HK-2 (cell line): ENCODE measurements at regions not wholly inside any gene's neighbourhood (a gene's known extent, or its start where the extent isn't known, plus 50 kb on each side); places are given as distances from the start of the nearest gene placed in this dataset.
A peak's percentile ranks its signal among the peaks of the same experiment; 100 is the strongest.
"Not testable (repeated sequence)": the region's sequence is repeated elsewhere in the genome, so short reads cannot be mapped to it uniquely, and the experiment has no call there.

ENCODE experiments used
- DNase-seq: peaks from one replicate; pipeline ENCODE4 v3.0.0-alpha.2; 2018; ENCODE audit not compliant: unreplicated experiment

DNA sequence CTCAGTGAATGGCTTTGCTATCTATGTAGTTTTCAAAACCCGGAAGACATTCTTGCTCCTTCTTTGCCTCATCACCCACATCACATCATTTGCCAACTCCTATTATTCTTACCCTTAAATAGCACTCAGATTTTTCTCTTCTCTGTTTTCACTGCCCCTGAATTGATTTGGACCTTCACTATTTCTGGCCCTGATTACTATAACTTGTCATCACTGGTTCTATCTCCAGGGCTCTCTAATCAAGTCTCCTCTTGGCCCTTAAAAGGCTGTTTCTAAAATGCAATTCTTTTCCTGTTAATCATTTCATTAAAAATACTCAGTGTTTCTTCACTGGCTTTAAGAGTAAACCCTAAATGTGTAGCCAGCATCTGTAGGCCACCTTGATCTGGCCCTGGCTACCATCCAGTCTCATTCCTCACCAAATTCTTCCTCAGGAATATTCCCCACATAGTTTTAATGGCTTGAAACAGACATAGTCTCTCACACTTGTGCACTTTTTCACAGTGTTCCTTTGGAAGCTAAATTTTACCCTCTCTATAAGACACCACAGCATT lies 437.1 kb upstream of the CBLB start:
- no peak for DNase-seq

DNA sequence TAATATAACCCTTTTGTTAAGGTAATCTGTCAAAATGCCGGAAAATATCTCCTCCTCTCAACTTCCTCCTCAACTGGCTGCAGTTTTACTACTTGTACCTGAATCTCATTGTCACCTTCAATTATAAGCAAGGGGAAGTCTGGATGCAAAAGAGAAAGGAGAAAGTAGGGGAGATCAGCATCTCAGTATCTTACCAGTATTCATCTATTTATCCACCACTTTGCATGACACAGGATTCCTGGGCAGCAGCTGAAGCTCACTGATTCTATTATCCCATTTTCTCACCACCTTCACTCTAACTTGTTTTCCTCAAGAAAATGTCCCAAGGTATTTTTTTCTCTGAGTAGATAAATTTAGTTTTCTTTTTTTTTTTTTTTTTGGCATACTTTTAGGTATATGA lies 440.5 kb upstream of the CBLB start:
- no peak for DNase-seq

DNA sequence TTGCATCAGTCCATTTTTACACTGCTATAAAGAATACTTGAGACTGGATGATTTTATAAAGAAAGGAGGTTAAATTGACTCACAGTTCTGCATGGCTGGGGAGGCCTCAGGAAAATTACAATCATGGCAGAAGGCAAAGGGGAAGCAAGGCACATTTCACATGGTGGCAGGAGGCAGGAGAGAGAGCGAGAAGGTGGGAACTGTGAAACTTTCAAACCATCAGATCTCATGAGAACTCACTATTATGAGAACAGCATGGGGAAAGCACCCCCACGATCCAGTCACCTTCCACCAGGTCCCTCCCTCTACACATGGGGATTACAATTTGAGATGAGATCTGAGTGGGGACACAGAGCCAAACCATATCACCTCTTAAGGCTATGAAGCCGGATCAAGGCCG lies 441.0 kb upstream of the CBLB start:
- DNase-seq = not testable (repeated sequence)

DNA sequence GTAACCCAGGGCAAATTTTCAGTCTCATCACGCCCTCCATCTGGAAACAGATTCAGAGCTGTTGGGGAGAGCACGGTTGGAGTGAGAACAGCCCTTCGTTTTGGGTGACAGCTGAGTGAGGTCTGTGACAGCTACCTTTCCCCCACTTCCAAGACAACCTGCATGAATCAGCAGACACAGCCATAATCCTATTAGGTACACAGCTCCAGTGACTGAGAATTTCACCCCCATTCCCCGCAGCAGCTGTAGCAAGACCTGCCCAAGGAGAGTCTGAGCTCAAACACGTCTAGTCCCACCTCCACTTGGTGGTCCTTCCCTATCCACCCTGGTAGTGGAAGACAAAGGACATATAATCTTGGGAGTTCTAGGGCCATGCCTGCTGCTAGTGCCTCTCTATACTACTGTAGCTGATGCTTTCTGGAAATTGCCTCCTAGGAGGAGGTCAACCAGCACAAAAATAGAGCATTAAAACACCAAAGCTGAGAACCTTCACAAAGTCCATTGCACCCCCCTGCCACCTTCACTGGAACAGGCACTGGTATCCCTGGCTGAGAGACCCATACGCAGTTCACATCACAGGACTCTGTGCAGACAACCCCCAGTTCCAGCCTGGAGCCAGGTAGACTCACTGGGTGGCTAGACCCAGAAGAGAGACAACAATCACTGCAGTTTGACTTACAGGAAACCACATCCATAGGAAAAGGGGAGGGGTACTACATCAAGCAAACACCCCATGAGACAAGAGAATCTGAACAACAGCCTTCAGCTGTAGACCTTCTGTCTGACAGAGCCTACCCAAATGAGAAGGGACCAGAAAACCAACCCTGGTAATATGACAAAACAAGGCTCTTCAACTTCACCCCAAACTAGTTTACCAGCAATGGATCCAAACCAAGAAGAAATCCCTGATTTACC lies 448.6 kb upstream of the CBLB start:
- DNase-seq = no peak

DNA sequence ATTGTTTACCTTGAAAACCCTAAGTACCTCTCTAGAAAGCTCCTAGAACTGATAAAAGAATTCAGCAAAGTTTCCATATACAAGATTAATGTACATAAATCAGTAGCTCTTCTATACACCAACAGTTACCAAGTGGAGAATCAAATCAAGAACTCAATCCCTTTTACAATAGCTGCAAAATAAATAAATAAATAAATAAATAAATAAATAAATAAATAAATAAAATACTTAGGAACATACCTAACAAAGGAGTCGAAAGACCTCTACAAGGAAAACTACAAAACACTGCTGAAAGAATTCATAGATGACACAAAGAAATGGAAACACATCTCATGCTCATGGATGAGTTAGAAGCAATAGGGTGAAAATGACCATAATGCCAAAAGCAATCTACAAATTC lies 452.6 kb upstream of the CBLB start:
- not testable (repeated sequence) for DNase-seq

DNA sequence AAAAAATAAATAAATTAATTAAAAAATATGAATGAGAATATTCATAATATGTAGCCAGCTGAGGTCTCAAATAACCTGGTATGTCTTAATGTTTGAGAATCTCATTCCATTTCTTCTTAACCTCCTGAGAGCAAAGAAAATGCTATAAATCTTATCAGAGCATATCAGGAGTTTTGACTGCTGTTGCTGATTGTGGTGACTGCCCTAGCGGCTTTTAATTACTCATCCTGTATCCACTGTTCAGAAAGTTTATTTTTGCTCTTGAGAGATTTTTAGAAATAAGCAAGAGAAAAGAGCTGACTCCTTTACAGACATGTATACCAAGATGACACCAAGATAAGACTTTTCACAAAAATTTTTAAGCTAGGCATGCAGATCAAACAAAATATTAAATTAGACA lies 454.8 kb upstream of the CBLB start:
- DNase-seq = no peak

DNA sequence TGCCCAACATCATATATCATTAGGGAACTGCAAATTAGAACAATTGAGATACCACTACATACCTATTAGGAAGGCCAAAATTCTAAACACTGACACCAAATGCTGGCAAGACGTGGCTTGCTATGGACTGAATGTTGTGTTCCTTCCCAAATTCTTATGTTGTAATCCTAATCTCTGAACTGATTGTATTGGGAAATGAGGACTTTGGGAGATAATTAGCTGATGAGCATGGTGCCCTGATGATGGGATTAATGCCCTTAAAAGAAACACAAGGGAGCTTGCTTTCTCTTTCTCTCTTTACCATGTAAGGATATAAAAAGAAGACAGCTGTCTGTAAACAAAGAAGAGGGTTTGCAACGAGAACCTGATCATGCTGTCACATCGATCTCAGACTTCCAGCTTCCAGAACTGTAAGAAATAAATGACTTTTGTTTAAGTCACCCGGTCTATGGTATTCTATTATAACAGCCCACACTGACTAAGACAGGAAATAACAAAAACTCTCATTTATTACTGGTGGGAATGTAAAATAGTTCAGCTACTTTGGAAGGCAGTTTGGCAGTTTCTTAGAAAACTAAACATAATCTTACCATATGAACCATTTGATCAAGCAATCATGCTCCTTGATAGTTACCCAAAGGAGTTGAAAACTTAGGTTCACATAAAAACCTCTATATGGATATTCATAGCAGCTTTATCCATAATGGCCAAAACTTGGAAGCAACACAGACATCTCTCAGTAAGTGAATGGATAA lies 458.3 kb upstream of the CBLB start:
- no peak for DNase-seq

DNA sequence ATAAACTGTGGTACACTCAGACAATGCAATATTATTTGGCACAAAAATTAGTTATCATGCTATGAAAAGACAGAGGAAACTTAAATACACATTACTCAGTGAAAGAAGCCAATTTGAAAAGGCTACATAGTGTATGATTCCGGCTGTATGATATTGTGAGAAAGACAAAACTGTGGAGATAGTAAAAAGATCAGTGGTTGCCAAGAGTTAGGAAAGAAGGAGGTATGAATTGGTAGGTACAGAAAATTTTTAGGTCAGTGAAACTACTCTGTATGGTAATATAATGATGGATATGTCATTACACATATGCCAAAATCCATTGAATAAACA lies 458.8 kb upstream of the CBLB start:
- DNase-seq = no peak

DNA sequence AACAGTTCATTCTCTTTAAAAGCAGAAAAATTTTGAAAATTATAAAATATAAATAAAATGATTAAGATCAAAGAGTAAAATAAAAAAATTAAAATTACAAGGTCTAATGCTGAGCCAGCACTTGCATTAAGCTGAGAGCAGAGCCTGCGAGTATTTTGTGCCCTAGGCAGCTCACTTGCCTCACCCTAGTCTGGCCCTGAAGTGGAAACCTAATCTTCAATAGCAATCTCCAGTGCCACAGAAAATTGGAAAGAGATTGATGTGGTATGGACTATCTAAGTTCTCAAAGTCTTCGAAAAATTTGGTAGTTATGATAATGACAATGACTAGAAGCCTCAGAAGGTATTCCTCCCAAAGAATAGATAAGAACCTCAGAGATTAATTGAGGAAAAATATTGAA lies 459.4 kb upstream of the CBLB start:
- DNase-seq = no peak

DNA sequence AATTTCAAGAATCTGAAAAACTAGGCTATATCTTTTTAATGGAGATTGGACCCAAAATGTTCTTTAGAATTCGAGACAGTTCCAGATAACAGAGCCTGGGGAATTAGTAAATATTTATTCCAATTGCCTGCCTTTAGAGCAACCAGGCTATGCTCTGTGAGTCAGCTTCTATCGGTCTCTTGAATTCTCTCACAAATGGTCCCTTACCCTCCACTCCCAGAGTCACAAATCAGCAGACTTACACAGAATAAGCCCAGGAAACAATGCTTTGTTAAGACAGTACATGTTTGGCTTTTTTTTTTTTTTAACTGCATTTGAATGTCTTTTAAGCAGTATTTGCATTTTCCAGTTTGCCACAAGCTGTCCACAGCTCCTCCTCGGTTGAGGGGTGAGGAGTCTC lies 460.7 kb upstream of the CBLB start:
- DNase-seq = no peak

DNA sequence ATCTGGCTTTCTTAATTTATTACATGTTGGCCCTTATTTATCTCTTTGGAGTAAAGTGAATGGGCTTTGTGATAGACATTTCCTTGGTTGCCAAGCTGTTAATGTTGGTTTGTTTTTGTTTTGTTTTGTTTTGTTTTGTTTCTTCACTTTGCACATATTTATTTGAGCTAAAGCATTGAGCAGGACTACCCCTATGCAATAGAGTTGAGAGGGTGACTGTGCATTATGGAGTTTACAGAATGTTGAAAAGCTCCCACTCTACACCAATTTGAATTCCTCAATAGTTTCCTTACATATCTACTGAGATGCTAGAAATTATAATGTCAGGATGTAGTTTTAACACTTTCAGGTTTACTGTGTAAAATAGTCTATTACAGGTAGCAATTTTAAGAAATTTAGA lies 462.8 kb upstream of the CBLB start:
- DNase-seq = no peak

DNA sequence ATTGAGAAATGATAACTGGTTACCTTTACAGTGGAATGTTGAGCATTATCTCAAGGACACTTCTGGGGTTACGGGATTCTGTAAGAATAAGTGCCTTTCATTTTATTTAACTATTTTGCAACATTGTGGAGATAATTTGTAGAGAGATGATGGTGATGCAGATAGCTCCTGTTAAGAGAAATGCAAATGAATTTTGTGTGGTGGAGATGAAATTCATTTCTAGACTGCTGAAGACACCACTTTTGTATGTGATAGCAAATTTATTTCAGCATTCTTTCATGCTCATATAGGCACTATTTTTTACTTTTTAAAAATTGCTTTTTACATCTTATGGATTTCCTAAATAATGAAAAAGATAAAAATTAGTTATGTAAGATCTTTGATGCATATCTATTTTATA lies 463.3 kb upstream of the CBLB start:
- DNase-seq = no peak

DNA sequence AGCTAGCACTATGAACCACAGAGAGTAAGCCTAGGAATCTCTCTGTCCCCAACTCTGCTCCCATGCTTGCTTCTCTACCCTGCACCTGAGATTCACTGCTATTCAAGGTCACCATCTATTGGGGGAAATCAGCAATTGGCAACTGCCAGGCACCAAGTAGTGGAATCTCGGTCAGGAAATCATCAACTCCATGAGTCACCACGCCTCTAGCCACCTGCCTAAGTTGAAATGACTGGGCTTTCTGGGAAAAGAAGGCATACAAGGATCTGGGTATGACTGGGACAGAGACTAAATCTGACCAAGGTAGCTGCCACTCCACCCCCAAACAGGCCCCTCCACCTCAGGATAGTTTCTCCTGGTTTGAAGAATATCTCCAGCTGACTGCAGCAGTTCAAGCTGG lies 464.1 kb upstream of the CBLB start:
- peak; percentile 75 for DNase-seq

DNA sequence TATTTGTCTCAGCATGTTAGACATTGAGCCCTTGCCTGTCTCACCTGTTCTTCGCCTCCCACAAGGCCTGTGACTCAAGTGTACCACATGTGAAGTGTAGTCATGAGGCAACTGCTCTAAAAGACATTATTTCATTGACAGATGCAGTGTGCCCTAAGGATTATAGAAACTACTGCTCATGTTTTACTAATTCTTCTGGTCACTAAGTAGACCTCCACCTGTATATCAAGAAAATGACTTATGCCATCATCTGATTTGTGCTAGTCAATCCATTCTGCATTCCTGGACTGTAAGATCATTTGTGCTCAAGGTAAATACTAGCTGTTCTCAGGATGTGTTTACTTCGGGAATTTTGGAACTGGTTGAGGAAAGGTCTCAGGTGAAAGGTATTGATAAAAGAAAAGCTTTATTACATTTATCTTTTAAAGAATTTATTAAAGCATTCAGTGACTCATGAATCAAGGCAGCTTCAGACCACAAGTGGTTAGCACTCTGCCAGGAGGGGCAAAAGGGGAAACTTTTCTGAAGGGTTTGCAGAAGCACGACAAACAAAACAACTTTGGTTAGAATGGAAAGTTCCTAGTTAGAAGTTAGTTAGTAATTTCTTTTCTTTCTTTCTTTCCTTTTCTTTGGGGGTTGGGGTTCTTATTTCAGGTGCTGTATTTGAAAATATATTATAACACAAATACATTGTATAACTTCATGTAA lies 465.3 kb upstream of the CBLB start:
- peak; percentile 23 for DNase-seq

DNA sequence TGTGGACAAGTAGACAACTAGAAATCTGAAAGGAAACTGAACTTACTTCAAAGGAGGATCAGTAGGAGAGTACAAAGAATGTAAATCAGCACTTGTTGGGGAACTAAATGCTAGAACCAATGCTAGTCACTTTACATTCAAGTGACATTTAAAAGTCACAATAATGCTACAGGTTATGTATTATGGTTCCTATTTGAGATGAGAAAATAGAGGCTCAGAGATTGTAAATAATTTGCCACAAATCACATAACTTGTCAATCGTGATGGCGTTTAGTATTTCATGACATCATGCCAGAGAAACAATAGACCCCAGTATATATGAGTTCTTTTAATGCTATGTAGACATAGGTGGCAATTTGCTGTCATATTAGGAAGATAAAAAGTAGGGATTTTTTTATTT lies 467.8 kb upstream of the CBLB start:
- no peak for DNase-seq

DNA sequence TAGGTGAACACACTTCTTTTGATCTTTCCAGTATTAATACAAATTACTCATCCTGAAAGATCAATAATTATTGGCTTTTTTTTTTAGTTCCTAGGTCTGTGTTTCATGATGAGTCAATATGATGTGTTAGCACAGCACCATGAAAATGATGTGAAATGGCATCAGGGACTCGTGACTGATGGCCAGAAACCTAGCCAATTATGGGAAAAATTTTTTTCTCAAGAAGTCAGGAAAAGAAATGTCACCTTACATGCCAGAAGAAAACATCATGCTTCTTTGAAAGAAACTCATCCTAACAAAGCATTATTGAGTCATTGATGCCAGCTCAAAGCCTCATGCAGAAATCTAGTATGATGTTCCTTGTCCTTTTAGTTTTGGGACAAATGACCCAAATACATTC lies 468.3 kb upstream of the CBLB start:
- no peak for DNase-seq

DNA sequence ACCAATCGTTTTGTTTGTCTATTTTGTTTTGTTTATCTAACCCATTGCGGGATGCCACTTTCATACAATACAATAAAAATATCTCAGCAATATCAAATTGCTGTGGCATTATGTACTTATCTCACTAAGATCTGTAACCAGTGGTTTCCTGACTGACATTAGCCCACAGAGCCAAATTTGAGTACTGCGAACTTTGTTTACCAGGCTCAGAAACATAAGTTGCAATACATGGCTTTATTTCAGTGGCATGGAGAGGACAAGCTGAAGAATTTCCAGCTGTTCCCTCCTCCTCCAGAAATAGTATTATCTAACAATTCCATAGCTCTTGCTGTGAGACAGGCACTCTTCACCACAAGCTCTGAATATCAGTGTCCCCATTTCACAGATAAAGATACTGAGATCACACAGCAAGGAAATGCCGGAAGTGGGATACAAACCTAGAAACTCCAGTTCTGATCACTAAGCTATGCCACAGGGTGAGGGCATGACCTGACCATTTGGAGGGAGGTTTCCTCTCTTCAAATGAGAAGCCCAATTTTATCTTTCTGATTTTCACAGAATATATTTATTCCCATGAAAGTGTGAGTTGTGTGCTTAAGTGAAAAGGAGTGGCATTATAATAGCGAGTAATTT lies 469.9 kb upstream of the CBLB start:
- no peak for DNase-seq

DNA sequence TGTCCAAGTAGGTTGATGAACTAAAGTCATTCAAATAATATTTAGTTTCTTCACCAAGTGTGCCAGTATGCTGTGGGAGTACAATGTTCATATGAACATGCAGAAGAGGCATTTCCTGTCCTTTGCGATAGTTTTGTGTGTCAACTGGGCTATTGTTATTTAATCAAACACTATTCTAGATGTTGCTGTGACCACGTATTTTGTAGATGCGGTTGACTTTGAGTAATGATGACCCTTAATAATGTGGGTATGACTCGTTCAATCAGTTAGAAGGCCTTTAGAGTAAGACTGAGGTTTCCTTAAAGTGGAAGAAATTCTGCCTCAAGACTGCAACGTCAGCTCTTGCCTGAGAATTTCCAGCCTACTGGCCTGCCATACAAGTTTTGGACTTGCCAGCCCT lies 470.7 kb upstream of the CBLB start:
- DNase-seq = no peak

DNA sequence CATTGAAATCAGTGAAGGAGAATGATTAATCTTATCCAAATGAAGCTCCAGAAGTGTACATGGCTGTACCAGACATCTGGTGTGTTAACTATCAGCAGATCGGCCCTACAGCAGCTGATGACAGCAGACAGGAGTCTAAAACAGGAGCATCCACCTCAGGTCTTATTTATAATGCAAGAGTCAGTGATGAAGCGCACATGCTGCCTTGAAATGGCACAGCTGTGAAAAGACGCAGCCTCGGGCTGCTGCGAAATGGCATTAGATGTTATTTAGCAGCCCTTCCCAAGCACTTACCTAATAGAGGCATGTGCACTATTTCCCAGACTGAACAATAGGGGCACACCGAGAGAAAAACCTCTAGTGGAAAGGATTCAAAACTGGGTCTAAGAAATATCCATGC lies 472.3 kb upstream of the CBLB start:
- DNase-seq = no peak

DNA sequence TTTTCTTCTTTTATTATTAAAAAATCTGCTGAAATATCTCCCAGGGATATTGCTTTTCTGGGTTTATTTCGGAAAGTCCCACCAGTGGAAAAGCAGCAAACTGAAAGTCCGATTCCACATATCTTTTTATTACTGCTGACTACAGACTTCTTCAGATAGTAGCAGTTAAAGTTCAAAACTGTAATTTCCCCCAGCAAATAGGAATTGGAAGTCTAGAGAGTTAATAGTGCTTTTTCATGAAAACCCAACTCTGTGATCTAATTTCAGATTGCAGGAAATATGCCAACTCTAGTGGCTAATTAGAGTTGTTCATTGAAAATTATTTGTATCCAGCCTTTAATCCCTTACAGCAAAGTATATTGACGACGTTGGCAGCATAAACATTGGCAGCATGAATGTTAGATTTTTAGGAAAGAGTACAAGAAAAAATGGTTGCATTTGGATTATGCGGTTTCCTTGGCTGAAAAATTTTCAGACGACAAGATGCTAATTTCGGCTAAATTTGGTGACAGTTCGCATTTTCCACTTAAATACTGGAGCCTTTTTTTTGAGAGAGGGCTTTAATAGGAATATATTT lies 472.9 kb upstream of the CBLB start:
- no peak for DNase-seq

DNA sequence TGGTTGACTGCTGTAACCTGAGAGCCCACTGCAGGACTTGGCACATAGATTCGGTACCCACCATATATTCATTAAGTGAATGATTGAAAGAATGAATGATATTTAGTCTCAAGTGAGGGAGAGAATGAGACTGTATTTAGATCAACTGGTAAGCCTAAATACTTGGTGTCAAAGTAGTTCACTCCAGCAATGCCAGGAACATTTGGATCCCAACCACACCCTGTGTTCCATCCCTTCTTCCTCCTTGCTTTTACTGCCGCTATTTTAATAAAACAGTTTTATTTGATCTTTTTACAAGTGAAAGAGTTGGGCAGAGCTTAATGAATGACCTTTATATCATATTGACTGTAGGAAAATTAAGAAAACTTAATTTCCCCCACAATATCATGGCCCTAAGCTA lies 473.6 kb upstream of the CBLB start:
- DNase-seq = no peak

DNA sequence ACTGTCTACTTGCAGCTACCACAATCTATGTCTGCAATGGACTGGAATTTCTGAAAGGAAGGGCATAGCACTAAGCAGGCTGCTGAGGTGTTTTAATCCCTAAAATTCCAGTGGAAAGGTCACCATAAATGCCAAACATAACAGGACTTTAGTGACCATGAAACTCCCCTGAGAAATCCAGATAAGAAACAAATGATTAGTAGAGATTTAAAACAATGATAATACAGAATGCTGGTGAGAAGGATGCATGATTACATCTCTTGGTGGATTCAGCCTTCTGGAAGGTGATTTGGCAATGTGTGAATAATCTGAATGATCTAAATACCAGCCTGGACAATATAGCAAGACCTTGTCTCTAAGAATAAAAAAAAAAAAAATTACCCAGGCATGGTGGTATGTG lies 475.0 kb upstream of the CBLB start:
- DNase-seq = no peak
